HG03432 (cell line): ENCODE measurements at regions not wholly inside any gene's neighbourhood (a gene's known extent, or its start where the extent isn't known, plus 50 kb on each side); places are given as distances from the start of the nearest gene placed in this dataset.
"Not testable (repeated sequence)": the region's sequence is repeated elsewhere in the genome, so short reads cannot be mapped to it uniquely, and the experiment has no call there.

Experiments used
- ATAC-seq: cut with Tn5 transposase; IDR thresholded peaks from one replicate; pipeline ENCODE4 v1.9.1; 2021; ENCODE audit warnings: mild to moderate bottlenecking, moderate library complexity; ENCODE audit not compliant: unreplicated experiment

GRCh38 chr3:6351752-6352151 is 509.2 kb upstream of the GRM7 start:
- ATAC-seq, result no peak

DNA sequence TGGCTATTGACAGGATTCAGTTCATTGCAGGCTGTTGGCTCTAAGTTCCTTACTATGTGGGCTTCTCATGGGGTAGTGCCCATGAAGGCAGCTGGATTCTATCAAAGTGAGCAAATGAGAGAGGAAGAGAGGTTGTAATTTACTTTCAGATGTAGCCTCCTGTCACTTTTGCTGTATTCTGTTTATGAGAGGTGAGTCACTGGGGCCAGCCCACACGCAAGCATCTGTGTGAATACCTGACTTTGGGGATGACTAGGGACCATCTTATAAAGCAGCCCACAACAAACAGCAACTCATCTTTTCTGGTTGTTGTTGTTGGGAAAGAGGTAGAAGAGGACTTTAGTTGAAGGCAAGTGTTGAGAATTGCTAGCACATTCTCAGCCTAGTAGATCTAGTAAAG is 506.3 kb upstream of the GRM7 start:
- no peak for ATAC-seq

- no peak for ATAC-seq
Measured at GRCh38 chr3:6362406-6362805, 498.5 kb upstream of the GRM7 start.

DNA sequence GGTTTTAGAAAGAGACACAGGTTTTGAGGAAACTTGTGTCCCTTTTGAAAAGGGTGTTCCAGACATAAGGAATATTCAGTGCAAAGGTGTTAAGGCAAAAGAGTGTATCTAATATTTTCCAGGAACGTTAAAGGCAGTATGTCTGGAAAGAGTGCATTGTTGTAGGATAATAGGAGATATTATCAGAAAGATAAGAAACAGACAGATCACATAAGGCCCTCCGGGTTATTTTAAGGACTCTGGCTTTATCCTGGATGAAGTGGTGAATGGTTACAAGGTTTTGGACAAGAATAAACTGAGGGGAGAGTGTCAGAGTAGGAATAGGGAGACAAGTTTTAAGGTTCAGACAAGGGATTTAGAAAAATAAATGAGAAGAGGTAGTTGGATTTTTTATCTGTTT is 493.7 kb upstream of the GRM7 start:
- no peak for ATAC-seq

DNA sequence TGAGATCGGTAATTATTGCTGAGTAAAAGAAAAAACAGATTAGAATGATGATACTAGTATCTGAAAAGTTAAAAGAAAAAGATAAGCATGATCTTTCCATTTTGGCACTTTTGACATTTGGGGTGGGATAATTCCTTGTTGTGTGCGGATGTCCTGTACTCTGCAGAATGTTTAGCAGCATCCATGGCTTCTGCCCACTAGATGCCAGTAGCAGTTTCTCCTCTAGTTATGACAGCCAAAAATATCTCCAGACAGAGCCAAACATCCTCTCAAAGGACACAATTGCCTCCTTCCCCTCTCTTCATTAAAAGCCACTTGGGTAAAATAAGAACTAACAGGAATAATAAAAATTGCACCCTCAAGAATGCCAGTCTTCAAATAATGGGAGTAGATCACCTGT is 468.8 kb upstream of the GRM7 start:
- ATAC-seq, result no peak

DNA sequence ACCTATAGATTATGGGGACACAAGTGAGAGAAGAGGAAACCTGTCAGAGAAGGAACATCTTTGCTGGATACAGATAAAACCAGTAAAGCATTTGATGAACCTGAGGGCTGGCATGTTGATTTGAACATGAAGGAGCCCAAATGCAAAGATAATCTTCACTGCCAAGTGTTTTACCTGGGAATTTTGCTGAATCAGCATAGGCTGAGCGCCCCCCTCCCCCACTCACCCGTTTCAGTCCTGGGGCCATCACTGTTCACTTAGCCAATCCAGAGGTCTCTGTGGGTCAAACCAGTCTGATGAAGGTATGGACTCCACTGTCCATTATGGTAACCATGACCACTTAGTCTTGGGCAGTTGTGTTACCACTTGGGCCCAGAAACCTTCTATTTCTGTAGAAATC is 466.0 kb upstream of the GRM7 start:
- ATAC-seq, result no peak

DNA sequence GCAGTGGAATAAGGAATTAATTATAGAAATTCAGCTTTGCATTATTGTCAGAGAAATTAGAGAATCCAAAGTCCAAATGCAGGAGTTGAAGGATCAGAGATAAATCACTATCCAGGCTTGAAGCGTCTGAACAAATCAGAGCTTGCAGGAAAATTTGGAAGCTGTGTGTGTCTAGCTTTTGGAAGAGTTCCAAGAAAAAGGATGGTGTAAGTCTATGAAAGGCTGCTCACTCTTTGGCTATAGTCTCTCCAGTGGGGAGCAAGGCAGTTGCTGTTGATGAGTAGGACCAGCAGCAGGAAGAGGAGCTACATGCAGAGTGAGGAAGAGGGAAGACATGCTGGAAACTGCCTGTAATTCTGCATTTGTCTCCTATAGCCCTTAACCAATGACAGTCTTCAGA is 464.3 kb upstream of the GRM7 start:
- ATAC-seq, result no peak

DNA sequence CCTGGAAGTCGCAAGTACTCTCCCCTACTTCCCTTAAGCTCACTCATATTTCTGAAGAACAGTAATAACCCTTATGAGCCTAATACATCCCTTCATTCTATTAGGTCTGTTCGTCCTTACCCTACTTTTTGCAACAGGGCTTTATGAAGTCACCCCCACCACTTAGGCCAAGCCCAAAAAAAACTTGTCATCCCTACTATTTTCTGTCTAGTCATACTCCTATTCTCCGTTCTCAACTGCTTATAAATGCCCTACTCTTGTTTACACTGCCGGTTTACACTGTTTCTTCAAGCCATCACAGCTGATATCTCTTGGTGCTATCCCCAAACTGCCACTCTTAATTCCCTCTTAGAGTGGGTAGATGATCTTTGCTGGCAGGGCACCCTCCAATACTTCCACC is 458.2 kb upstream of the GRM7 start:
- not testable (repeated sequence) for ATAC-seq

DNA sequence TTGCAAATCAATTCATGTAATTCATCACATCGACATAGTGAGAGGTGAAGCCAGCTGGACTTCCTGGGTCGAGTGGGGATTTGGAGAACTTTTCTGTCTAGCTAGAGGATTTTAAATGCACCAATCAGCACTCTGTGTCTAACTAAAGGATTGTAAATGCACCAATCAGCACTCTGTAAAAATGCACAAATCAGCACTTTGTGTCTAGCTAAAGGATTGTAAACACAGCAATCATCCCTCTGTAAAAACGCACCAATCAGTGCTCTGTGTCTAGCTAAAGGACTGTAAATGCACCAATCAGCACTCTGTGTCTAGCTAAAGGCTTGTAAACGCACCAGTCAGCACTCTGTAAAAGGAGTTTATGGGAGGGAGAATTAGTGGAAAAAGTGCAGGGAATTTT is 454.0 kb upstream of the GRM7 start:
- ATAC-seq, result not testable (repeated sequence)

- no peak for ATAC-seq
Measured at GRCh38 chr3:6416049-6416661, 444.8 kb upstream of the GRM7 start.

DNA sequence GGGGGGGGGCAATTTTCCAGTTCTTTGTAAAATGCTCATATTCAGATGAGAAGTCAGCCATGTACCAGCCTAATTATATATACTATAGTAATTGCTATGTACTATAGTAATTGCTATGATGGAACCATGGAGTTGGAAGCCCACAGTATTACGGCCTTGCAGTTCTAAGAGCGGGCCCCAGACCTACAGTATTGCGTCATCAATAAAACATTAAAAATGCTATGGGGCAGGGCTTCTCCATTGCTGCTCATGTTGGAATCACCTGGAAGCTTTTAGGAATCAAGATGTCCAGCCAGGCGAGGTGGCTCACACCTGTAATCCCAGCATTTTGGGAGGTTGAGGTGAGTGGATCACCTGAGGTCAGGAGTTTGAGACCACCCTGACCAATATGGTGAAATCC is 443.7 kb upstream of the GRM7 start:
- no peak for ATAC-seq

GRCh38 chr3:6418485-6418884 is 442.4 kb upstream of the GRM7 start:
- no peak for ATAC-seq

DNA sequence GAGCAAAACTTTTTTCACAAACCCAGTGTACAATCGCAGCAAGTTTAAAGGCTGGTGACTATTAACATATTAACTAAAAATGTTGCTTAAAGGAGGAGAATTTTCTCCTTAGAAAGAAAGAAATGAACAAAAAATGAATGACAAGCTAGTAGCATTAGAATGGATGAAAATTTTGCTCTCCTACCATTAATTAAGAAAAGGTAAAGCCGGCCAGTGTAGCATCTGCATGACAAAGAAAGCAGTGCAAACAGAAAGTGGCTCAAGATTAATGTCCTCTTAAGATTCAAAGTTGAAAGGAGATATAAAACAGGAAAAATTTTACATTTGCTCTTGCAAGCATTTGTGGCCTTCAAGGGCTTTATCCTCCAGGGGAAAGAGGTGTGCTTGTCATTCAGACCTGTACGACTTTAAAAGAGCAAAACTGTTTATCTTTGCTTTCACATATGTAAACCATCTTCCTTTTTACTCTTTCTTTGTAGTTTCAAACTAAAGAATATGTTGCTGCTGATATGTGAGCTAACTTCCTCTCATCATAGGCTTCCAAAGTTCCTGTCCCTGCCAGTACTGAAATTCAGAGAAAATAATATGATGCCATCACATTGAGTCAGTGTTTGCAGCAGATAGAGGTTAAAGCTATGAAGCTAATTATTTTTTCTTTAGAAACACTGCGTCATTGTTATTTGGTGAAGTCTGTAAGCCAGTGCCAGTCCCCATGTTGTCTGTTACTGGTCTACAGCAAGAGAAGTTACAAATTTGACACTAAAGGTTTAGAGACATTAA is 439.1 kb upstream of the GRM7 start:
- no peak for ATAC-seq

GRCh38 chr3:6425289-6425820 is 435.6 kb upstream of the GRM7 start:
- ATAC-seq, result no peak

GRCh38 chr3:6428276-6428675 is 432.6 kb upstream of the GRM7 start:
- not testable (repeated sequence) for ATAC-seq

GRCh38 chr3:6435951-6436350 is 425.0 kb upstream of the GRM7 start:
- no peak for ATAC-seq

GRCh38 chr3:6437631-6438030 is 423.3 kb upstream of the GRM7 start:
- ATAC-seq, result no peak

DNA sequence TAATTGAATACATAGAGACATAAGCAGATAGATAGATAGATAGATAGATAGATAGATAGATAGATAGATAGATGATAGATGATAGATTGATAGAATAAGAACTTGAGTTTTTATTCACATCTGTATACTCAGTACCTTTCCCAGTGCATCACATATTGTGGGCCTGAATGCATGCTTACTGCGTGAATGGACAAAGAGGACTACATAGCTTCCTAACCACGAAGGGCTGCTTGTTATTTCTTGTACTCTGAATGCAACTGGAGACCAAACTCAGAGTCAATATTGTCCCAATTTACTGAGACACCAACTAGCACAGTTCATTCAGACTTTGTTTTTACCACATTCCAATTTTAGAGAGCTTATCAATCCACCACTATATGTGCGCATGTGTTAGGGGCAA is 422.9 kb upstream of the GRM7 start:
- ATAC-seq, result no peak

DNA sequence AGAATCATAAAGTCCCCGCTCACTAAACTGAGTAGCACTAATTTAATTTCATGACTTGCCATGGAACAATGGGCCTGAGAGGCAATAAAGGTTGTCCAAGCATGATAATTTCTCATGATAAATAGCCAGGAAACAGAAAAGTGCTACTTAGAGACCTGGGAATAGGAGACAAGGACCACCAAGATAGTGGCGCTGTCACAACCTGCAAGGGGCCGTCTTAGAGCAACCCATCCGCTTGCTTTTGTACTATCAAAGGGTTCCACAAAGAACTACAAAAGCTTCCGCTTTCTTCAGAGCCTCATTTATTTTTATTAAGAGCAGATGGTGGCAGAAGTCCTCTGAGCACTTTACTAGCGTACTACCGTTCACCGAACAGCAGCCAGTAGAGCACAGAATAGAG is 421.7 kb upstream of the GRM7 start:
- ATAC-seq, result no peak

GRCh38 chr3:6439824-6440223 is 421.1 kb upstream of the GRM7 start:
- no peak for ATAC-seq

DNA sequence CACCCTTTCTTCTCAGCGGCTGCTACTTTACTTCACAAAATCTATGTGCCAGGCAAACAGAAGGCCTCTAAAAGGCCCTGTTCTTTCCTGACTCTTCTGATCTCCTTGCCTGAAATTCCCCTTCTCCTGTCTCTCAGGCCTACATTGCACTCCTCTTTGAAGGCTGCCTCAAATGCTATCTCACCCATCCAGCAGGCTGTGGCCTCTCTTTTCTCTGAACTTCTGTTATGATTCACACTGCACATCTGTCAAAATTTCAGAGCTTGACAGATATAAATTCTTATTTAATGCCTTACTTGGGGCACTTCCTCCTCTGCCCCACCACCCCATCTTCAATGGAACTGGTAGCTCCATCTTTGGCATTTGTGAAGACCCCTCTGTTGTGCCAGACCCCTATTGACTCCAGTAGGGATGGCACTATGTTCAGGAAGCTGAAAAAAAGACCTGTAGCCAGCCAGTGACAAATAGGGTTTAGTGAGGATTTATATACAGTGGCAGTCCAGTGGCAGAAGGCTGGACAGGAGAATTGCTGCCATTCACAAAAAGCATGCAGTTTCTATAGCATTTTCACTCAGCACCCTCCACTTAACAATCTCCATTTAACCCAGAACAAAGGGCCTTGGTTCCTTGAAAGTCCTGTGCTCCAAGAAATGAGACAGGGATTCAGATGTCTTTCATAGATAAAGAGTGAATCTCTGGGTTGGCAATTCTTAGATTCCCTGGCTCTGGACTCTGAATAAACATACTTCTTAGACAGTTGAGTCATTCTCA is 415.8 kb upstream of the GRM7 start:
- ATAC-seq, result no peak
